IMR-90 (cell line): ENCODE measurements at regions not wholly inside any gene's neighbourhood (a gene's known extent, or its start where the extent isn't known, plus 50 kb on each side); places are given as distances from the start of the nearest gene placed in this dataset.
A peak's percentile ranks its signal among the peaks of the same experiment; 100 is the strongest.

Experiments
- ATAC-seq: fragments of 200-7000 bp; cut with Tn5 transposase; 2 replicates; pipeline ENCODE4 v1.9.1; 2020; ENCODE audit warnings: low read depth, mild to moderate bottlenecking, moderate library complexity
- BruUV-seq: library from RNA; stranded (reverse); fragments of 400-500 nt; replicated peaks from 2 replicates; lab custom pipeline; 2021; lab: Mats Ljungman, UMichigan
- CTCF ChIA-PET: fragments of 300-600 bp; formaldehyde crosslinking; extraction: SDS; loops from one replicate; lab custom pipeline; 2021; ENCODE audit warnings: antibody characterized with exemption; lab: Yijun Ruan, JAX
- POLR2A ChIA-PET: fragments of 300-600 bp; sonication (Branson Sonifier 250); formaldehyde crosslinking; loops from one replicate; lab custom pipeline; 2022; ENCODE audit warnings: antibody characterized with exemption; ENCODE audit not compliant: unreplicated experiment; lab: Charles Lee
- DNase-seq: peaks from one replicate; pipeline ENCODE4 v3.0.0; 2013
- H2AFZ ChIP-seq: replicated peaks from 2 replicates; pipeline ENCODE3; 2013; ENCODE audit warnings: low read length, mild to moderate bottlenecking; ENCODE audit not compliant: poor library complexity
- H2AK5ac ChIP-seq: 2 replicates; pipeline ENCODE4 v1.6.1; 2013; ENCODE audit warnings: low read depth, low read length, inconsistent platforms
- H2AK9ac ChIP-seq: replicated peaks from 2 replicates; pipeline ENCODE3; 2013; ENCODE audit warnings: mild to moderate bottlenecking, low read depth, low read length, moderate library complexity; ENCODE audit not compliant: poor library complexity
- H2BK120ac ChIP-seq: 2 replicates; pipeline ENCODE4 v1.6.1; 2013; ENCODE audit warnings: low read depth, low read length, inconsistent platforms
- H2BK15ac ChIP-seq: 3 replicates; pipeline ENCODE4 v1.6.1; 2013; ENCODE audit warnings: low read depth, low read length, inconsistent platforms
- H2BK20ac ChIP-seq: 2 replicates; pipeline ENCODE4 v1.6.1; 2013; ENCODE audit warnings: low read depth, mild to moderate bottlenecking, inconsistent platforms, low read length, moderate library complexity
- H2BK5ac ChIP-seq: 2 replicates; pipeline ENCODE4 v1.6.1; 2013; ENCODE audit warnings: mild to moderate bottlenecking, low read depth, low read length, inconsistent platforms; ENCODE audit not compliant: poor library complexity, severe bottlenecking
- H3K14ac ChIP-seq: replicated peaks from 2 replicates; pipeline ENCODE4 v1.6.1; 2013; ENCODE audit warnings: low read depth, low read length, inconsistent platforms
- H3K18ac ChIP-seq: 2 replicates; pipeline ENCODE4 v1.6.1; 2013; ENCODE audit warnings: low read depth, low read length, control low read depth
- H3K23ac ChIP-seq: 2 replicates; pipeline ENCODE4 v1.6.1; 2013; ENCODE audit warnings: low read depth, low read length, inconsistent platforms
- H3K27ac ChIP-seq: 2 replicates; pipeline ENCODE4 v1.5.1; 2013; ENCODE audit warnings: mild to moderate bottlenecking, control low read depth, low read length; ENCODE audit not compliant: insufficient read depth
- H3K27me3 ChIP-seq: 2 replicates; pipeline ENCODE4 v1.6.1; 2013; ENCODE audit warnings: low read length; ENCODE audit not compliant: control insufficient read depth, insufficient read depth
- H3K36me3 ChIP-seq: 2 replicates; pipeline ENCODE4 v1.6.1; 2013; ENCODE audit warnings: low read length, mixed read lengths; ENCODE audit not compliant: control insufficient read depth, insufficient read depth
- H3K4ac ChIP-seq: 2 replicates; pipeline ENCODE4 v1.6.1; 2013; ENCODE audit warnings: low read depth, low read length, inconsistent platforms
- H3K4me1 ChIP-seq: 2 replicates; pipeline ENCODE4 v1.6.1; 2013; ENCODE audit warnings: low read length, mixed read lengths; ENCODE audit not compliant: control insufficient read depth, insufficient read depth
- H3K4me2 ChIP-seq: 2 replicates; pipeline ENCODE4 v1.6.1; 2013; ENCODE audit warnings: low read depth, mild to moderate bottlenecking, control low read depth, low read length, moderate library complexity
- H3K4me3 ChIP-seq: 2 replicates; pipeline ENCODE4 v1.5.1; 2013; ENCODE audit warnings: low read depth, mild to moderate bottlenecking, control low read depth, low read length, moderate library complexity; ENCODE audit not compliant: insufficient read depth
- H3K56ac ChIP-seq: 2 replicates; pipeline ENCODE4 v1.6.1; 2013; ENCODE audit warnings: low read length, inconsistent platforms; ENCODE audit not compliant: insufficient read depth; ENCODE audit errors: extremely low read depth
- H3K79me1 ChIP-seq, 2 experiments: 2 replicates each; pipeline ENCODE4 v1.6.1; 2013; ENCODE audit warnings: low read length in 2 of 2, inconsistent platforms in 1 of 2, low read depth in 1 of 2
- H3K9ac ChIP-seq: 2 replicates; pipeline ENCODE4 v1.6.1; 2013; ENCODE audit warnings: low read depth, low read length, control low read depth
- H3K9me1 ChIP-seq: 2 replicates; pipeline ENCODE4 v1.6.1; 2013; ENCODE audit warnings: low read length, inconsistent platforms; ENCODE audit not compliant: insufficient read depth
- H3K9me3 ChIP-seq: 2 replicates; pipeline ENCODE4 v1.6.1; 2013; ENCODE audit warnings: low read length; ENCODE audit not compliant: control insufficient read depth, insufficient read depth
- H4K20me1 ChIP-seq: 2 replicates; pipeline ENCODE4 v1.6.1; 2013; ENCODE audit warnings: low read length, inconsistent platforms; ENCODE audit not compliant: insufficient read depth
- H4K5ac ChIP-seq: 2 replicates; pipeline ENCODE4 v1.6.1; 2013; ENCODE audit warnings: mild to moderate bottlenecking, low read depth, low read length, control low read depth
- H4K8ac ChIP-seq, 2 experiments: 2 replicates each; pipeline ENCODE4 v1.6.1; 2013; ENCODE audit warnings: low read depth in 2 of 2, low read length in 2 of 2, control low read depth in 1 of 2, inconsistent platforms in 1 of 2
- H4K91ac ChIP-seq: 2 replicates; pipeline ENCODE4 v1.6.1; 2013; ENCODE audit warnings: low read depth, low read length, inconsistent platforms; ENCODE audit not compliant: insufficient read depth
- CEBPB ChIP-seq: IDR thresholded peaks from 2 replicates; pipeline ENCODE4 v1.6.1; 2012; ENCODE audit warnings: low read depth, low read length, improper control_type of control experiment
- FOS ChIP-seq: fragments of 150-350 bp; IDR thresholded peaks from 2 replicates; pipeline ENCODE4 v1.6.1; 2016; ENCODE audit warnings: low read depth, low read length
- MXI1 ChIP-seq: IDR thresholded peaks from 2 replicates; pipeline ENCODE4 v1.6.1; 2012; ENCODE audit warnings: low read depth, mild to moderate bottlenecking, low read length, moderate library complexity, borderline replicate concordance
- POLR2A ChIP-seq: IDR thresholded peaks from 2 replicates; pipeline ENCODE4 v1.6.1; 2012; ENCODE audit warnings: mild to moderate bottlenecking, low read depth, low read length
- RAD21 ChIP-seq: IDR thresholded peaks from 2 replicates; pipeline ENCODE4 v1.6.1; 2012; ENCODE audit warnings: low read length, improper control_type of control experiment
- RCOR1 ChIP-seq: IDR thresholded peaks from 2 replicates; pipeline ENCODE4 v1.6.1; 2012; ENCODE audit warnings: mild to moderate bottlenecking, low read length, improper control_type of control experiment; ENCODE audit not compliant: insufficient replicate concordance
- RFX5 ChIP-seq: IDR thresholded peaks from 2 replicates; pipeline ENCODE4 v1.8.0; 2012; ENCODE audit warnings: low read depth, mild to moderate bottlenecking, low read length, moderate library complexity
- SMC3 ChIP-seq: fragments of 150-350 bp; IDR thresholded peaks from 2 replicates; pipeline ENCODE4 v1.6.1; 2016; ENCODE audit warnings: low read depth, mild to moderate bottlenecking, antibody characterized with exemption, low read length, moderate library complexity
- WGBS, 2 experiments: methylation state at CpG; one replicate each; pipeline versions ENCODE4 v1.1.5 to v1.1.7; 2013; ENCODE audit warnings: missing lambda C conversion rate in 2 of 2; ENCODE audit not compliant: insufficient read length in 1 of 2; ENCODE audit errors: extremely low coverage in 2 of 2; 5-methylcytosine and 5-hydroxymethylcytosine counted together
- dilution Hi-C: fragments of 300-500 bp; cut with HindIII; formaldehyde crosslinking; loops from one replicate; pipeline ENCODE4 v1.14.3; 2018; ENCODE audit warnings: low sequenced_read_pairs; ENCODE audit not compliant: unreplicated experiment
- in situ Hi-C: fragments of 300-500 bp; cut with MboI; formaldehyde crosslinking; loops from 3 replicates; pipeline ENCODE4 v1.14.3; 2019; ENCODE audit warnings: low sequenced_read_pairs, inconsistent platforms, mixed read lengths
- intact Hi-C: fragments of 100-400 bp; cut with micrococcal nuclease; formaldehyde crosslinking; loops from 2 replicates; pipeline ENCODE4 v1.10.0; 2022
- TF ChIP-seq, protein P1 (sequence below): fragments of 150-350 bp; IDR thresholded peaks from 2 replicates; pipeline ENCODE4 v1.6.1; 2017; ENCODE audit warnings: mild to moderate bottlenecking, antibody characterized with exemption, low read length, low read depth
- TF ChIP-seq, protein P2 (sequence below): fragments of 150-350 bp; IDR thresholded peaks from 2 replicates; pipeline ENCODE4 v1.6.1; 2016; ENCODE audit warnings: low read depth, mild to moderate bottlenecking, low read length, moderate library complexity, borderline replicate concordance
- TF ChIP-seq, protein P3 (sequence below): conservative IDR thresholded peaks from 2 replicates; pipeline ENCODE4 v1.5.1; 2012; ENCODE audit warnings: mild to moderate bottlenecking, low read depth, low read length, improper control_type of control experiment

DNA sequence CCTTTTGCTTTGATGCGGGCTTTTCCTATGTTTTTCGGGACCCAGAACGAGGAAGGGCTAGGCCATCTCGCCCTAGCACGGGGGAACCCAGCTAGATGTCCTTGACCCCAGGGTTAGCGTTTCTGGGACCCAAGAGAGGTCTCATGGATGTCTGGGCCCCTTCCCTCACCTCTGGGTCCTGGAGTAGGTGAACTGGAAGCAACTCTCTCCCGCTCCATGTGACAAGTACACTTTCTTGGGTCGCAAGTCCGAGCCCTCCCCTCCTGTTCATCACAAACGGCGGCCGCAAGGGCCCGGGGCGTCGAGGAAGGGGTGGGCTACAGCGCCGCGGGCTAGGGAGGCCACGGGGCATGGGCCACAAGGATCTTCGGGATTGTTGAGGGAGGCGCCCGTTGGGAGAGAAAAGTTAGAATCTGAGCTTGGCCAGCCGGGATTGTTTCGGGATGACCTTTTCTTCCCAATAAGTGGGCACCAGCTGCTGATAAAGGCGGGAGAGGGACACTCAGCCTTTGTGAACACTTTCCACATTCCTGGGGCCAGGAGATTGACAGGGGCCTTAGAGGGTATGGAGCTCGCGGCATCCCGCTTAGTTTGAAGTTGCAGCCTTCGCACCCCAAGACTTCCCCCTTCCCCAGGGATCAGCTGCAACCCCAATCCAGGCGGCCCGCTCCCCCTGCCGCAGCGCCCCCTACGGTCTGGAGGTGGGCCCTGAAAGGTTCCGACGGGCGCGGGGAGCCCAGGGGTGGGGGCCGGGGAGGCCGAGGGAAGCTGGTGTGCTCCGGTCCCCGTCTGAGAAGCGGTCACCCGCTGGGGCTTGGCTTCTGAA, 136.9 kb upstream of the ZIC3 start:
- Histone ChIP-seq H4K20me1 (no peaks in the 10 kb centered on the region), H3K4me1 (no peaks in the 10 kb centered on the region), H4K8ac (no peak overlapping the region), H3K4me3 (no peak overlapping the region), H2AK5ac (no peak overlapping the region), H3K9me1 (no peaks in the 10 kb centered on the region), H3K27me3 (peaks cover 17% of the 10 kb centered on the region), H4K91ac (no peak overlapping the region), H2AK9ac (no peak overlapping the region), H2BK5ac (no peak overlapping the region), H3K4me2 (no peak overlapping the region; the same call in 1 of the 2 replicates), H2BK20ac (no peak overlapping the region), H2BK15ac (no peak overlapping the region), H3K27ac (no peak overlapping the region), H3K4ac (no peak overlapping the region), H3K79me1 (no peaks in the 10 kb centered on the region), H2AFZ (peak overlapping the region; percentile 56), H3K36me3 (no peaks in the 10 kb centered on the region), H3K56ac (no peak overlapping the region), H3K9me3 (peaks cover 8% of the 10 kb centered on the region; the same call in 1 of the 2 replicates), H4K5ac (no peak overlapping the region), H2BK120ac (no peak overlapping the region), H3K9ac (no peak overlapping the region), H3K14ac (no peak overlapping the region), H3K23ac (no peak overlapping the region), H3K18ac (no peak overlapping the region)
- intact Hi-C loops, result no loop called here
- no CpG with 5 or more reads among the region's 44 CpGs for WGBS, 2 experiments
- TF ChIP-seq FOS, result no peak
- TF ChIP-seq, protein P1, sequence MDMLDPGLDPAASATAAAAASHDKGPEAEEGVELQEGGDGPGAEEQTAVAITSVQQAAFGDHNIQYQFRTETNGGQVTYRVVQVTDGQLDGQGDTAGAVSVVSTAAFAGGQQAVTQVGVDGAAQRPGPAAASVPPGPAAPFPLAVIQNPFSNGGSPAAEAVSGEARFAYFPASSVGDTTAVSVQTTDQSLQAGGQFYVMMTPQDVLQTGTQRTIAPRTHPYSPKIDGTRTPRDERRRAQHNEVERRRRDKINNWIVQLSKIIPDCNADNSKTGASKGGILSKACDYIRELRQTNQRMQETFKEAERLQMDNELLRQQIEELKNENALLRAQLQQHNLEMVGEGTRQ, result no peak
- TF ChIP-seq MXI1, result no peak
- TF ChIP-seq SMC3, result no peak
- TF ChIP-seq RFX5, result no peak
- TF ChIP-seq, protein P2, sequence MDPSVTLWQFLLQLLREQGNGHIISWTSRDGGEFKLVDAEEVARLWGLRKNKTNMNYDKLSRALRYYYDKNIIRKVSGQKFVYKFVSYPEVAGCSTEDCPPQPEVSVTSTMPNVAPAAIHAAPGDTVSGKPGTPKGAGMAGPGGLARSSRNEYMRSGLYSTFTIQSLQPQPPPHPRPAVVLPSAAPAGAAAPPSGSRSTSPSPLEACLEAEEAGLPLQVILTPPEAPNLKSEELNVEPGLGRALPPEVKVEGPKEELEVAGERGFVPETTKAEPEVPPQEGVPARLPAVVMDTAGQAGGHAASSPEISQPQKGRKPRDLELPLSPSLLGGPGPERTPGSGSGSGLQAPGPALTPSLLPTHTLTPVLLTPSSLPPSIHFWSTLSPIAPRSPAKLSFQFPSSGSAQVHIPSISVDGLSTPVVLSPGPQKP, result no peak
- no peak for TF ChIP-seq RAD21
- TF ChIP-seq CEBPB, result no peak
- TF ChIP-seq POLR2A, result no peak
- TF ChIP-seq, protein P3, sequence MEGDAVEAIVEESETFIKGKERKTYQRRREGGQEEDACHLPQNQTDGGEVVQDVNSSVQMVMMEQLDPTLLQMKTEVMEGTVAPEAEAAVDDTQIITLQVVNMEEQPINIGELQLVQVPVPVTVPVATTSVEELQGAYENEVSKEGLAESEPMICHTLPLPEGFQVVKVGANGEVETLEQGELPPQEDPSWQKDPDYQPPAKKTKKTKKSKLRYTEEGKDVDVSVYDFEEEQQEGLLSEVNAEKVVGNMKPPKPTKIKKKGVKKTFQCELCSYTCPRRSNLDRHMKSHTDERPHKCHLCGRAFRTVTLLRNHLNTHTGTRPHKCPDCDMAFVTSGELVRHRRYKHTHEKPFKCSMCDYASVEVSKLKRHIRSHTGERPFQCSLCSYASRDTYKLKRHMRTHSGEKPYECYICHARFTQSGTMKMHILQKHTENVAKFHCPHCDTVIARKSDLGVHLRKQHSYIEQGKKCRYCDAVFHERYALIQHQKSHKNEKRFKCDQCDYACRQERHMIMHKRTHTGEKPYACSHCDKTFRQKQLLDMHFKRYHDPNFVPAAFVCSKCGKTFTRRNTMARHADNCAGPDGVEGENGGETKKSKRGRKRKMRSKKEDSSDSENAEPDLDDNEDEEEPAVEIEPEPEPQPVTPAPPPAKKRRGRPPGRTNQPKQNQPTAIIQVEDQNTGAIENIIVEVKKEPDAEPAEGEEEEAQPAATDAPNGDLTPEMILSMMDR, result no peak
- no peak for TF ChIP-seq RCOR1
- ATAC-seq (no peak), DNase-seq (no peak)
- ChIA-PET CTCF (no interaction called here), POLR2A (no interaction called here)
- no TSS peak for BruUV-seq
- in situ Hi-C loops, result no loop called here
- dilution Hi-C loops, result no loop called here
